Osteoblast (primary cell): ENCODE measurements at regions not wholly inside any gene's neighbourhood (a gene's known extent, or its start where the extent isn't known, plus 50 kb on each side); places are given as distances from the start of the nearest gene placed in this dataset.
A peak's percentile ranks its signal among the peaks of the same experiment; 100 is the strongest.

ENCODE experiments used
- DNase-seq: peaks from one replicate; pipeline ENCODE4 v3.0.0; 2011; ENCODE audit warnings: low spot score, mixed read lengths; ENCODE audit not compliant: insufficient read length; ENCODE audit errors: missing footprints
- H2AFZ ChIP-seq: 2 replicates; pipeline ENCODE4 v1.6.0; 2011; ENCODE audit warnings: mild to moderate bottlenecking, low read length
- H3K27ac ChIP-seq: 2 replicates; pipeline ENCODE4 v1.5.1; 2011; ENCODE audit warnings: mild to moderate bottlenecking, low read depth, low read length, moderate library complexity
- H3K27me3 ChIP-seq: 2 replicates; pipeline ENCODE4 v1.6.0; 2012; ENCODE audit warnings: mild to moderate bottlenecking, control low read depth, inconsistent platforms, low read length, moderate library complexity; ENCODE audit not compliant: insufficient read depth
- H3K36me3 ChIP-seq: 2 replicates; pipeline ENCODE4 v1.5.1; 2011; ENCODE audit warnings: mild to moderate bottlenecking, low read length, control low read depth, moderate library complexity; ENCODE audit not compliant: insufficient read depth
- H3K4me1 ChIP-seq: 2 replicates; pipeline ENCODE4 v1.5.1; 2011; ENCODE audit warnings: mild to moderate bottlenecking, low read length, control low read depth, moderate library complexity; ENCODE audit not compliant: insufficient read depth
- H3K4me2 ChIP-seq: 2 replicates; pipeline ENCODE4 v1.6.0; 2011; ENCODE audit warnings: mild to moderate bottlenecking, low read length; ENCODE audit not compliant: insufficient read depth
- H3K4me3 ChIP-seq: fragments of 200-600 bp; sonication (generic); 3 replicates; pipeline ENCODE4 v1.5.1; 2012; ENCODE audit warnings: mild to moderate bottlenecking, low read length, inconsistent platforms; ENCODE audit not compliant: insufficient read depth
- H3K79me2 ChIP-seq: 2 replicates; pipeline ENCODE4 v1.6.0; 2012; ENCODE audit warnings: mild to moderate bottlenecking, low read length, control low read depth, inconsistent platforms; ENCODE audit not compliant: insufficient read depth
- H3K9me3 ChIP-seq: 2 replicates; pipeline ENCODE4 v1.5.1; 2011; ENCODE audit warnings: low read depth, low read length, control low read depth
- H4K20me1 ChIP-seq: 2 replicates; pipeline ENCODE4 v1.6.0; 2012; ENCODE audit warnings: mild to moderate bottlenecking, low read length, control low read depth; ENCODE audit not compliant: insufficient read depth
- CTCF ChIP-seq: IDR thresholded peaks from 2 replicates; pipeline ENCODE4 v1.5.1; 2011; ENCODE audit warnings: mild to moderate bottlenecking, low read depth, low read length, moderate library complexity; ENCODE audit errors: extremely low read depth

- H3K9me3 ChIP-seq: no peaks in the 10 kb centered on the region
- DNase-seq: no peak
- peaks cover 23% of the 10 kb centered on the region for H3K4me1 ChIP-seq
- no peak overlapping the region for H2AFZ ChIP-seq
- no peak for TF ChIP-seq CTCF
- H3K27me3 ChIP-seq: no peaks in the 10 kb centered on the region
- H3K27ac ChIP-seq: no peak overlapping the region
- H3K36me3 ChIP-seq: peaks cover 36% of the 10 kb centered on the region
- peaks cover 4% of the 10 kb centered on the region for H4K20me1 ChIP-seq
- peaks cover 11% of the 10 kb centered on the region for H3K79me2 ChIP-seq
- H3K4me3 ChIP-seq: no peak overlapping the region
- no peak overlapping the region for H3K4me2 ChIP-seq
These were observed 418.9 kb downstream of the KLF12 start for GRCh38 chr13:73715114-73715910.

GRCh38 chr13:73714522-73714921, 419.7 kb downstream of the KLF12 start:
- Histone ChIP-seq H4K20me1 (peaks cover 4% of the 10 kb centered on the region), H3K79me2 (peaks cover 11% of the 10 kb centered on the region), H3K4me1 (peaks cover 20% of the 10 kb centered on the region), H3K4me3 (no peak overlapping the region), H3K9me3 (no peaks in the 10 kb centered on the region), H2AFZ (no peak overlapping the region), H3K4me2 (no peak overlapping the region), H3K27me3 (no peaks in the 10 kb centered on the region), H3K36me3 (peaks cover 36% of the 10 kb centered on the region), H3K27ac (no peak overlapping the region)
- DNase-seq: no peak
- TF ChIP-seq CTCF: no peak

DNA sequence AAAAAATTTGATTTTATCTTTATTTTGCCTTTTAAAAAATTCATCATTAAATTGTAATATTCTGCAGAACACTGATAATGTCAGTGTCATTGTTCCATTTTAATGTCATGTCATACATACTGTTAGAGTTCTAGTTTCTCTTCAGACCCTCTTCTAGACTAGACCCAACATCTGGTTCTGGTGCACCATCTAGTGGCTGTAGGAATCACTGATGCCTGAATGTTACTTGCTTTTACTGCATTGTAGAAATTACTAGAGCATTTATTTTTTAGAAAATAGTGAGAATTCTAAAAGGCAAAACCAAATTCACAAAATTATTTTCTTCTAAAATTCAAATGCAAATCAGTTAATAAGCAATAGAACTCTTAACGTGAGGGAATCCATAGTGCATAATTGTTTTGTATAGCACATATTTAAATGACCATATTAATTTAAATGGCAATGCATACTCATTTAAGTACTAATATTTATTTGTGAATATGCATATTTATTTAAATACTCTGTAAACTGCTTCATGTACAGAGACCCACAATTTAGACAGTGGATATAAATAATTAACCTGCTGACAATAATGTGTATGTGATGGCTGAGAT, 425.7 kb downstream of the KLF12 start:
- H2AFZ ChIP-seq: no peak overlapping the region
- H3K79me2 ChIP-seq: peaks cover 6% of the 10 kb centered on the region
- H3K27me3 ChIP-seq: no peaks in the 10 kb centered on the region
- no peaks in the 10 kb centered on the region for H3K4me1 ChIP-seq
- no peak overlapping the region for H3K4me3 ChIP-seq
- DNase-seq: no peak
- no peaks in the 10 kb centered on the region for H4K20me1 ChIP-seq
- peak; percentile 83 for TF ChIP-seq CTCF
- no peak overlapping the region for H3K27ac ChIP-seq
- peaks cover 40% of the 10 kb centered on the region for H3K36me3 ChIP-seq
- H3K4me2 ChIP-seq: no peak overlapping the region
- no peaks in the 10 kb centered on the region for H3K9me3 ChIP-seq

GRCh38 chr13:73704587-73704986, 429.6 kb downstream of the KLF12 start:
- Histone ChIP-seq H3K79me2 (peaks cover 6% of the 10 kb centered on the region), H3K4me3 (no peak overlapping the region)
- no peak for TF ChIP-seq CTCF

More at GRCh38 chr13:73704587-73704986, 429.6 kb downstream of the KLF12 start:
- no peak overlapping the region for H2AFZ ChIP-seq
- H4K20me1 ChIP-seq: no peaks in the 10 kb centered on the region
- H3K27ac ChIP-seq: no peak overlapping the region
- H3K27me3 ChIP-seq: no peaks in the 10 kb centered on the region
- H3K36me3 ChIP-seq: peaks cover 22% of the 10 kb centered on the region
- H3K4me1 ChIP-seq: no peaks in the 10 kb centered on the region
- DNase-seq: no peak
- H3K9me3 ChIP-seq: no peaks in the 10 kb centered on the region
- no peak overlapping the region for H3K4me2 ChIP-seq
